NOMO-1 treated with dmso at 0.1 percent for 144 hours (cell line): ENCODE measurements at regions not wholly inside any gene's neighbourhood (a gene's known extent, or its start where the extent isn't known, plus 50 kb on each side); places are given as distances from the start of the nearest gene placed in this dataset.

ENCODE experiments used
- DNase-seq: peaks from one replicate; lab custom pipeline; 2025; ENCODE audit not compliant: unreplicated experiment; lab: John Stamatoyannopoulos, UW

DNA sequence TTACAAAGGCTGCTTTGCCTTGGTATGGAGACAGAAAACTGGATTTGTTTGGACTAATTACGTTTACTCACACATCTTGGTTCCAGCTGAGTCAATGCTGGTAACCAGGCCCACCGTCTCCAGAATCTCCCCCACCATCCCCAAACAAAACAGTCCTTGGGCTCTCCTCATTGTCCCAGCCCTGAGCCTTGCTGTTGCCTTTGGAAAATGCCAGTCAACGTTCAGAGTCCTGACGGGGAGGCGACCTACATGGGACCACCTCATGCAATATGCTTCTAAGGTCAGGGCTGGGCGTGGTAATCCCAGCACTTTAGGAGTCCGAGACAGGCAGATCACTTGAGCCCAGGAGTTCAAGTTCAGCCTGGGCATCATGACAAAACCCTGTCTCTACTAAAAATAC, 85.2 kb upstream of the IQSEC1 start:
- DNase-seq = no peak

DNA sequence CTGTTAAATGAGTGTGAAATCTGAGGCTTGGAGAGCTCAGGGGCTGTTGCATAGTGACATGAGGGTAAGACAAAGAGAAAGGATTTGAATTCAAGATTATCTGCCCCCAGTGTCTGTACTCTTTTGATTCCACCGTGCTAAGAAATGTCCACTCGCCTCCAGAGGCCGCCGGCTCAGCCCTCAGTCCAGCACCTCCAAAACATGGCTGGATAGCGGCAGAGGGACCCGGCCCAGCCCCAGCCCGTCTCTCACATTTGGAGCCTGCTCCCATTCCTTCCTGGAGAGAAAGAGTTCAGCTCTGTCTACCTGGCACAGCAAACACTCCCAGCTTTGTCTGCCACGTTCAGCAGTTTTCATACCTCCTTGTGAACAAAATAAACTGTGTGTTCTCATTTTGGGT, 84.8 kb upstream of the IQSEC1 start:
- no peak for DNase-seq

DNA sequence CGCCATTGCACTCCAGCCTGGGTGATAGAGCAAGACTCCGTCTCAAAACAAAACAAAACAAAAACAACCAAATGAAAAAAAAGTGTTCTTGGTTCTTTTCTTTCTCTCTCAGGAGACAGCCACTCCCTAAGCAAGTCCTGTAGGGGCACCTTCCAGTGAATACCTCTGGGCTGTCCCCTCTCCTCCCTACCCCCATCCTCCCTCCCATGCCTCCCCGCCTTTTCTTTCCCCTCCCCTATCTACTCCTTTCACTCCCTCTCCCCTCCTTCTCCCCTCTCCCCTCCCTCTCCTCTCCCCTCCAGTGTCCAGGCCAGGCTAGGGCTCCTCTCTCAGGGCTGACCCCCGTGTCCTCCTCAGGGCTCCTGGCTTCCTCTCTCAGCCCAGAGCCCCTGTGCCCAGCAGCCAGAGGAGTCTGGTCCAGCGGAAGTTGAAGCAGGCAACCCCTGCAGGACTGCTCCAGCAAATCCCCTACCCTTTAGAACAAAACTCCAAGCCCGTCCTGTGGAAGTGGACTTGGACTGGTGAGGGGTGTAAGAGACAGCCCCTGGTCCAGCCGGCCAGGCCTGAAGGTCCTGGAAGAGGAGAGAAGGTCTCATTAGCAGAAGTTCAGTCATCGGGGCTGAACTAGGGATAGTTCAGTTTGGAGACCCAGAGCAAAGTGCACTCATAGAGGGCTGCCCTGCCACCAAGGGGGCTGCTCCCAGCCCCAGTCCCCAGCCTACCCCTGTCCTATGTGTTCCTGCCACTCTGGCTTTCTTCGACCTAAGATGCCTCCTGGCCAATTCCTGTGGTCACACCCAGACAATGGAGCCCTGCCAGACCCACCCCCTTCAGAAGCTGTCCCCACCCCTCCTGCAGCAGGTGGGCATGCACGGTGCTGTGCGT, 79.8 kb upstream of the IQSEC1 start:
- no peak for DNase-seq

DNA sequence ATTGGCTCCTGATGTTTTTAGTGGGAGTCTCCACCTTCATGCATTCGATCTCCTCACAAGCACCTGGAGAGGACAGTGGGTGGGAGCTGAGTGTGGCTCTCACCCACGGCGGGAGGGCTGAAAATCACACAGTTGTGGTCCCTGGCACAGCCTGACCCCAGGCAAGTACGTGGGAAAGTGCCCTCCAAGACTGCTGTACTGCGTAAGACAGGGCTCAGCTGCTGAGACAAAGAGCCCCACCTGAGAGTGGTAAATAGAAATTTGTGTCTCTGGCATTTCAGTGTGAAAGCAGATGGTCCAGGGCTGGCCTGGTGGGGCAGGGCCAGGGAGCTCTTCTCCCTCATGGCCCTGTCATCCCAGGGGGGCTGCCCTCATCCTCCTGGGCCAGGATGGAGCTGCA, 77.4 kb upstream of the IQSEC1 start:
- DNase-seq = no peak

DNA sequence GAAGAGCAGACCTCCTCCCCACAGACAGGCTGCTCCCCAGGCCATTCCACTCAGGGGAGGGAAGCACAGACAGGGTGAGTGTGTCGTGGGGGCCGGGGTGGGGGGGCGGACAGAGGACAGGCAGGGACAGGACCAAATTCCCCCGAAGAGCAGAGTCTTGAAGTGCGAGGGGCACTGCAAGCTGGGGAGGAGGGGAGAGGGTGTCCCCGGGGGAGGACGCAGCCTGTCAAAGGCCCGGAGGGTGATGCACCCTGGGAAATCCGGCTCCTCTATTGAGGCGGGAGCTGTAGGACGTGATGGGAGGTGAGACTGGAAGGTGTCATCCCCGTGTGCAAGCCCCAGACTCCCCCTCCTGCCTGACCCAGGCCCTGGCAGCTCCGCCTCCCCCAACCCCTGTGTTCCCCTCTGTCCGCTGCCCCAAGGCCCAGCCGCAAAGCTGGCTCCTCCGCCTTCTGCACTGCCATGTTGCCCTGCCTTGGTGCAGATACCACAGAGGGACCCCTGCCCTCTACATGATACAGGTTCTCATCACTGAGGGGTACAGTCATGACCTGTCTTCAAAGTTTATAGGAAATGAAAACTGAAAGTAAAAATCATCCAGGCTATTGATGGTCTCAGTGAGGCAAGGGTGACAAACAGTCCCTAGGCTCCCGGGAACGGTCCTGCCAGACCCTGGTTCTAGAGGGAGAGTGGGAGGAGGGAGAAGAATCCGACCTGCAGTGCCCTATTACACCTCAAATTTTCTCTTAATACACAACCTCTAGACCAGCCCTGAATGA, 76.3 kb upstream of the IQSEC1 start:
- no peak for DNase-seq

DNA sequence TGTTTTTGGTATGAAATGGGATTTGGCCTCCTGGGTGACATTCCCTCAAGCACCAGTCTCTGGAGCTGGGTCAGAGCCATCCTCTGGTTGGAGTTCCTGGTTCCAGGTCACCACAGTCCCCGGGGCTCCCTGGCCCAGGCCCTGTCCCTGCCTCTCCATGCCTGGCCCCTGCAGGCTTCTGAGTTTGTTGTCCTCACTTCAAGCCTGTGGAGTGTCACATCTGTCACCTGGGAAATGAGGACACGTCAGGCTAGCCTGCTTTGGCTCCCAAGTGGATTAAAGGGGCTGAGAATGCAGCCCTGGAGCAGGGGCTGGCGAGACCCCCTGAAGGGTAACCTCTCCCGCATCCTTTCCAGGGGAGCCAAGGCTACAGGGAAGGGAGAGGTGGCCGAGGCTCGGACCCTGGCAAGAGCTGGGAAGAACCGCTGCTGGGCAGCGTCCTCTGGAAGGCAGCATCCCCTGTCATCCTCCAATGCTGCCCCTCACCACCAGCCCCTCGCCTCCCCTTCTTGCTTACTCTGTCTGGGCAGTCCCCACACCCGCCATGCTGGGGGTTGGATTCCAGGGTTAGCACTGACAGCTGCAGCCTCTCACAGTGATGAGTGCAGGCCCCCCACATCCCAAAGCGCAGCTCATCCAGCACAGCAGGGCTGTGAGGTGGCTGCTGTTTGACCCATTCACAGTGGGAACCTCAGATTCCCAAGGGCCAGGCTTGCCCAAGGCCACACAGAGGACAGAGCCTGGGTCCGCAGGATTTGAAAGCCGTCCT, 75.5 kb upstream of the IQSEC1 start:
- DNase-seq = no peak

DNA sequence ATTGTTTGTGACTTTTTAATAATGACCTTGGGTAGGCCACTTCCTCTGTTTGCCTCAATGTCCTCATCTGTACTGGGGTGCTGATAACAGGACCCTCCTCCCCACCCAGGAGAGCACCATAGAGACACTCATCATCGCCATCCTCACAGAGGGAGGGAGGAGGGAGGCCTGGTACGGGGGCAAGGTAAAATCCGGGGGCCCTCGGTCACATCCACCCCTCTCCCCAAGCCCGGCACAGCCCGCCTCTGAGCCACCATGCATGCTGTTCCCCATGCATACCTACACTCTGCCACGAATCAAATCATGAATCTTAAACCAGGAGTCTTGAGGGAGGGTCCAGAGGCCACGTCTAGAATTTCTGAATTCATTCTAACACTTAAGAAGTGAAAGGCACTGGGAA, 74.9 kb upstream of the IQSEC1 start:
- DNase-seq = no peak

DNA sequence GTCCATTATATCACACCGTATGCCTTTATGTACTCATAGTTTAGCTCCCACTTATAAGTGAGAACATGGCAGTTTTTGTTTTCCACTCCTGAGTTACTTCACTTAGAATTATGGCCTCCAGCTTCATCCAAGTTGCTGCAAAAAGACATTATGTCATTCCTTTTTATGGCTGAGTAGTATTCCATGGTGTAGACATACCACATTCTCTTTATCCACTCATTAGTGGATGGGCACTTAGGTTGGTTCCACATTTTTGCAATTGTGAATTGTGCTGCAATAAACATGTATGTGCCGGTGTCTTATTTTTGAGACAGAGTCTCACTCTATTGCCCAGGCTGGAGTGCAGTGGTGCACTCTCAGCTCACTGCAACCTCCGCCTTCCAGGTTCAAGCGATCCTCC, 74.1 kb upstream of the IQSEC1 start:
- no peak for DNase-seq

DNA sequence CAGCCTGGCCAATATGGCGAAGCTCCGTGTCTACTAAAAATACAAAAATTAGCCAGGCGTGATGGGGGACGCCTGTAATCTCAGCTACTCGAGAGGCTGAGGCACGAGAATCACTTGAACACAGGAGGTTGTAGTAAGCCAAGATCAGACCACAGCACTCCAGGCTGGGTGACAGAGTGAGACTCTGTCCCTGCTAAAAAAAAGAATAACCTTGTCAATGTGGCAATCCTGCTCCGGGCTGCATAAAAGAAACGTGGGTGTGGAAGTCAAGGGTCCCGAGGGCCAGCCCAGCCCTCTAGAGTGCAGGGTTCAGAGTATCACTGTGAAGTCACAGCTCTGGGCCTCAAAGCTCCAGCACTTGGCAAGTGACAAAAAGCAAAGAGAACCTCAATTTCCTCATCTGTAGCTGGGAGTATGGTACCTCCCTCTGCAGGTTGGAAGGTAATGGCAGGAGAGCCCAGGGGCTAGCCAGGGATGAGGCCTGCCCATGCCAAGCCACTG, 73.5 kb upstream of the IQSEC1 start:
- no peak for DNase-seq

DNA sequence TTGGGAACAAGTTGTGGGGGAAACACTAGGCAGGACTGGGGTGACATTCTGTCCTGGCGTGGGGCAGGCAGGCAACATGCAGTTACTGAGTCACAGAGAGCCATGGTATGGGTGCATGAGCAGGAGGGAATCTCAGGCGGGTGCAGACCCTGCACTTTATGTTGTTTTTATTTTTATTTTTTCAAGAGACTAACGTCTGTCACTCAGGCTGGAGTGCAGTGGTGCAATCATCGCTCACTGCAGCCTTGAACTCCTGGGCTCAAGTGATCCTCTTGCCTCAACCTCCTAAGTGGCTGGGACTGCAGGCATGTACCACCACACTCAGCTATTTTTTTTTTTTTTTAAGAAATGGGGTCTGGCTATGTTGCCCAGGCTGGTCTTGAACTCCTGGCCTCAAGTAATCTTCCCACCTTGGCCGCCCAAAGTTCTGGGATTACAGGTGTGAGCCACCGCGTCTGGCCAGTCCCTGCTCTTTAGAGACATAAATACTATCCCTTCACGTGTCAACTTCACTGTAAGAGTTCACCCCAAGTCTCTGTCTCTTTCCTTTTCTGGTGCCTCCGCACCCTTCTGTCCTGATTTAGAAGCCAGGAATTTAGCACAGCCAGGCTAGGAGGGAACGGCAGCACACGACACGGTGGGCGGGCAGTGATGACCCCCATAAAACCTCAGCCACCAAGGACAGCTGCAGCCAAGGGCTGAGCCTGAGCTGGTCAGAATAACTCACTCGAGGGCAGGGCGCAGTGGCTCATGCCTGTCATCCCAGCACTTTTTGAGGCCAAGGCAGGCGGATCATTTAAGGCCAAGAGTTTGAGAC, 72.8 kb upstream of the IQSEC1 start:
- DNase-seq = no peak

DNA sequence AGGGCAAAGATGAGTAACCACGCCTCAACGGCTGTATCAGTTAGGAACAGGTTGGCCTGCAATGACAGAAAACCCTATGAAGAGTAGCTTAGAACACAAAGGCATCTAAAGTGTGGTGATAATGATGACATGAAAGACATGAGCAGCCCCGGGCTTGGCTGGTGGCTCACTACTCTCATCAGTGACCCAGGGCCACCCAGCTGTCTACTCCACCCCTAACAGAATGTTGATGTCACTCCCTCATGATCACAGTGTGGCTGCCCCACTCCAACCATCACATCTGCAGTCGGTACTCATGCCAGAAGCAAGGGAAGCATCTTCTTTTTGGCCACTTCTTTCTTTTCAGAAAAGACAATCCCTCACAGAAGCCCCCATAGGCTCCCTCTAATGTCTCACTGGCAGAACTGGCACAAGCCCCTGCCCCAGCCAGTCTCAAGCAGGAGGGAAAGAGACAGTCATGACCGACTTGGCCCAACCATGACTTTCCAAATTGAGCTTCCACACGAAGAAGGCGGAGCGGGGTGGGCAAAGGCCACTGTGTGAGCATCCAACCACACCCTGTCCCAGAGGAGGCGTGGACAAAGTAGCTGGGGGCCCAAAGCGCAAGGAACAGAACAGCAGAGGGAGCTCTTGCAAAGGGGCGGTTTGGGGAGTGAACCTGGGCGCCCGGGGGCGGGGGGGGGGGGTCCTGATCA, 72.0 kb upstream of the IQSEC1 start:
- no peak for DNase-seq

DNA sequence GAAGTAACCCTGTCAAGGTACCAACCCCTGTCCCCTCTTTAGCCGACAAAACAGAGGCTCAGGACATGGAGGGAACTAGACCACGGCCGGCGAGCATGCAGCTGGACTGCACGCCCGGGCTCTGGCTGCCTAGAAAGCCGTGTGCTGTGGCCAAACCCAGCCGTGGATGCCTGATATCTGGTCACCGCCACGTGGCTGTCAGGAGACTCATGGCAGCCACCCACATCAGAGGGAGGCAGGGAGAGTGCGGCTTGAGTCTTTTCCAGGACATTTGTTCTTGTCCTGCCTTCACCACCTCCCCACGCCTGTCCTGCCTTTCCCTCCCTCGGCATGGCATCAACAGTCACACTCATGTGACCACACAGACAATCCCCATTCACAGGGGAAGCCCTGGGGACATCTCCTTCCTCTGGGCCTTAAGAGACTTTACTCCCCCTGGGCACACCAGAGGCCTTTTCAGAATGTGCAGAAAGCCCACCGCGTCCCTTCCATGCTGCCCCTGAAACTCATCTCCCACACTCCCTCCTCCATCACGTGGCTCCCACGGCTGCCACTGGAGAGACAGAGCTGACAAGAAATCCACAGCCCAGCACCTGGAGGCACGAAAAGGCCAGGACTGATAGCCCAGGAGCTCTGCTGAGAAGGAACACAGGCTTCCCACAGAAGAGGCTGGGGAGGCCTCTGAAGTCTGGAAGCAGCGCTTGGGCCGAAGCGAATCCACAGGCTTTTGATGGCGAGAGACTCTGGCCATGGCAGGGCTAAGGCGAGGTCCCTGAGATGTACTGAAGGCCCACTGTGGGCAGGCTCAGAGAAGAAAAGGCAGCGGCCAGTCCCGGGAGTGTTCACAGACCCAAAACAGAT, 71.2 kb upstream of the IQSEC1 start:
- no peak for DNase-seq

DNA sequence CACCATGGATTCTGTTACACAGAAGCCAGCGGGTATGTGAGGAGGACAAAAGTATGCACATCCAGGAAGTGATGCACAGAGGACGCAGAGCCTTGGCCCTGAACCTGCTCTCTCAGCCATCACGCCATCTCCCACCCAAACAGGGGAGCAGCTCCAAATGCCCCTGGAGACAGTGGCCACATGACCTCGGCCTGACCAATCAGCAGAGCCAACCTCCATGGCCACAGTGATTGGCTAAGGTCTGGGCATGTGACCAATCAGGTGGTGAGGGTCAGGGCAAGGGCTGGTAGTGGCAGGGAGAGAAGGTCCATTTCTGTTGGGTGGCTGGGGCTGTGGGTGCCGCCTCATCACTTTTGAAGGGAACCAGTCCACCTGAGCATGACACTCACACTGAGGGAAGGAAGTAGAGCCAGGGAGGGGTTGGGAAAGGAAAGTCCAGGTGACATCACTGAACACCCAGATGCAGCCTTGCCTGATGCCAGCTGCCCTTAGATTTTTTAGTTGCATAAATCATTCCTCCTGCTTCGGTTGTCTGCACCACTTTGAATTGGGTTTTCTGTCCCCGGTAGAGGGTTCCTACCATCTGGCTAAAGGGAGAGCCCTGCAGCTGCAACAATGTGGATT, 70.3 kb upstream of the IQSEC1 start:
- DNase-seq = no peak

DNA sequence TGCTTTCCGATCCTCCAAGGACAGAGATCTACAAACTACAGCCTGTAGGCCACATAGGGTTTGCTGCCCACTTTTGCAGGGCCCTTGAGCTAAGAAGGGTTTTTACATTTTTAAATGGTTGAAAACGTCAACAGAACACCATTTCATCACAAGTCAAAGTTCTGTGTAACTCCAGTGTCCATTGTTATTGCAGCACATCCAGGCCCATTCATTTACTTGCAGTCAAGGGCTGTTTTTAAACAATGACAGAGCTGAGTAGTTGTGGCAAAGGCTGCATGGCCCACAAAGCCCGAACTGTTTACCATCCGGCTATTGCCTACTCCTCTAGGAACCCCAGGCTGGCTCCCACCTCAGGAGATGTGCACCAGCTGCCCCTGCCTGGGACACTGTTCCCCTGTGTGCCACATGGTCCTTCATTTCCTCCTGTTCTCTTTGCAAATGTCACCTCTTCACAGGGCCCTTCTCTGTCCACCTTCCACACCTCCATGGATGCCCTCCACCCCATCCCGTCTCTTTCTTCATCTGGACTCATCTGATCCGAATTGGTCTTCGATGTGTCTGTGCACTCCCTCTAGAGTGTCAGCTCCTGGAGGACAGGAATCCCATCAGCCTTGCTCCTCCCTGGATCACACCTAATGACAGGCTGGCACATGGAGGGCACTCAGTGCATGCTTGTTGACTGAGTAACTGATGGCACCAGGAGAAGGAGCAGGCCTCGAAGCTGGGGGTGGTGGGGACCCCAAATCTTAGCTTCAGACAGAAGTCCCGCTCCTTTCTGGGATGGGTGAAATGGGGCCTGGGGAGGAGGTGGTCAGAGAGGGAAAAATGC, 69.5 kb upstream of the IQSEC1 start:
- no peak for DNase-seq

DNA sequence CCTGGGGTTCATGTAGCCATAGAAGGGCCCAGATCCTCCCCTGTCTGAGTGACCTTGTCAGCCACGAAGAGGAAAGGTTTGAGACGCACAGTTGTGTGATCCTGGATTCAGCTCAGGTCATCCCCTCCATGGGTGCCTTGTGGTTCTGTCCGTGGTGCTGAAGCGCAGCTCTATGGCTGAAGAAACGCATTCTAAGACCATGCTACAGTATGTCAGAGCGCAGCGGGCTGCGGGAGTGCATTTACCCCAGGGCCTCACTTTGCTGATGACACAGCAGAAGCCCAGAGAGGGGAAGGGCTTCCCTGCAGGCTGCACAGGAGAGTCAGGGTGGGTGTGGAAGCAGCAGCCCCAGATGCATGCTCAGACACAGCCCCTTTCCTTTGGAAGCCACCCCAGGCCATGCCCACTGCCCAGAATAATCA, 68.8 kb upstream of the IQSEC1 start:
- DNase-seq = no peak

DNA sequence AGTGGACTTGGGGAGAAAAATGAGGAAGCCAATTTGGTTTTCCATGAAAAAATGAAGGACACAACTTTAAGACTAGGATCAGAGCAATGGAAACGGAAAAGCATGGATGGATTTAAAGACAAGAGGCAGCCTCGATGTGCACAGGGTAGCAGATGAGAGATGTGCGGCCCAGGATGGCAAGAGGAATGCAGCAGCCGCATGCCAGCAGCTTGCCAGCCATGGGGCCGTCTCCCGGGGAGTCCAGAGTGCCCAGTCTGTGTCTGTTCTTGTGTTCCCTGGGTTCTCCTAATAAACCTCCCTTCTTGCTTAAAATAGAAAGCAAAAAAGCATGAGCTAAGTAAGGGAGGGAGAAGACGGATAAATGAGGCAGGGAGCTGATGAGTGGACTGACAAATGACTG, 68.0 kb upstream of the IQSEC1 start:
- no peak for DNase-seq

DNA sequence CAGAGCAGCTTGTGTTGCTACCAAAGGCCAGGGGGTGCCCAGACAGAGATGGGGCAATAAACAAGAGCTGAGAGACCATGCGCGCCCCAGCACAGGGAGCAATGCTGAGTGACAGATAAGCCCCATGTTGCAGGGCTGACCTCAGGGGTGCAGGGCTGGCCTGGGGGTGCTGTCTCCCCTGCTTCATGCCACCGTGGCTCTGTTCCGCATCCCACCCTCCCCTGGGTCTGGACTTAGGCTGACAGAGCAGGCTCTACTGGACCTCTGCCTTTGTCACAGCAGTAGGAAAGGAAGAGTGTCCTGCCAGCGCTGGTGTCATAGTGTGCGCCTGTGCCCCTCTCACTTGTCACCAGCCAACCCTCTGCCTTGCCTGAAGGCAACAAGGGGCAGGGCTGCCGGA, 67.4 kb upstream of the IQSEC1 start:
- no peak for DNase-seq
